CD14-positive monocyte (primary cell): ENCODE measurements at regions not wholly inside any gene's neighbourhood (a gene's known extent, or its start where the extent isn't known, plus 50 kb on each side); places are given as distances from the start of the nearest gene placed in this dataset.

Experiments used
- DNase-seq, 3 donors: peaks; one replicate each; pipeline ENCODE4 v3.0.0-alpha.2; 2011 to 2022
- H2AFZ ChIP-seq: 2 replicates; pipeline ENCODE4 v1.6.0; 2012; ENCODE audit warnings: mild to moderate bottlenecking, low read depth, low read length, inconsistent platforms; ENCODE audit not compliant: insufficient read depth, poor library complexity, severe bottlenecking
- H3K27ac ChIP-seq, 2 donors: 1 replicate in 1 of 2; 2 replicates in 1 of 2; pipeline ENCODE4 v1.5.1; 2012 to 2013; ENCODE audit warnings: low read length in 2 of 2, control low read depth in 1 of 2, inconsistent platforms in 1 of 2, low read depth in 1 of 2, mild to moderate bottlenecking in 1 of 2
- H3K27me3 ChIP-seq, 2 donors: one replicate each; pipeline versions ENCODE4 v1.6.0 to v1.6.1; 2011 to 2013; ENCODE audit warnings: low read length in 2 of 2; ENCODE audit not compliant: control insufficient read depth in 2 of 2, insufficient read depth in 2 of 2
- H3K36me3 ChIP-seq, 2 donors: replicated peaks in 1 of 2; 1 replicate in 1 of 2; 2 replicates in 1 of 2; pipeline versions ENCODE4 v1.5.1 to v1.6.1; 2012 to 2013; ENCODE audit warnings: low read length in 2 of 2, control low read depth in 1 of 2, inconsistent platforms in 1 of 2, mild to moderate bottlenecking in 1 of 2; ENCODE audit not compliant: insufficient read depth in 2 of 2, control insufficient read depth in 1 of 2
- H3K4me1 ChIP-seq, 2 donors: 1 replicate in 1 of 2; 2 replicates in 1 of 2; pipeline versions ENCODE4 v1.5.1 to v1.6.1; 2012 to 2013; ENCODE audit warnings: low read length in 2 of 2, control low read depth in 1 of 2, inconsistent platforms in 1 of 2, mild to moderate bottlenecking in 1 of 2, moderate library complexity in 1 of 2; ENCODE audit not compliant: insufficient read depth in 2 of 2, control insufficient read depth in 1 of 2
- H3K4me2 ChIP-seq: replicated peaks from 2 replicates; pipeline ENCODE3; 2012; ENCODE audit warnings: low read length, moderate library complexity, mild to moderate bottlenecking; ENCODE audit not compliant: poor library complexity, severe bottlenecking; ENCODE audit errors: extremely low read depth
- H3K4me3 ChIP-seq, 3 experiments: fragments of 200-600 bp in 1 of 3; sonication (generic) in 1 of 3; replicated peaks in 1 of 3; 1 replicate in 2 of 3; 2 replicates in 1 of 3; pipeline ENCODE4 v1.5.1; 2011 to 2013; ENCODE audit warnings: low read length in 3 of 3, mild to moderate bottlenecking in 3 of 3, control low read depth in 2 of 3, low read depth in 2 of 3, inconsistent platforms in 1 of 3, moderate library complexity in 1 of 3
- H3K79me2 ChIP-seq: 2 replicates; pipeline ENCODE4 v1.6.0; 2012; ENCODE audit warnings: mild to moderate bottlenecking, control low read depth, inconsistent platforms, low read length, moderate library complexity; ENCODE audit not compliant: insufficient read depth
- H3K9ac ChIP-seq: 2 replicates; pipeline ENCODE4 v1.6.0; 2017; ENCODE audit warnings: low read length, mild to moderate bottlenecking; ENCODE audit not compliant: insufficient read depth, poor library complexity, severe bottlenecking
- H3K9me3 ChIP-seq, 2 donors: replicated peaks in 1 of 2; 1 replicate in 1 of 2; 2 replicates in 1 of 2; pipeline versions ENCODE4 v1.5.1 to v1.6.1; 2012 to 2013; ENCODE audit warnings: low read length in 2 of 2, control low read depth in 1 of 2; ENCODE audit not compliant: control insufficient read depth in 1 of 2, insufficient read depth in 1 of 2
- H4K20me1 ChIP-seq: 2 replicates; pipeline ENCODE4 v1.6.0; 2012; ENCODE audit warnings: mild to moderate bottlenecking, low read length, control low read depth, moderate library complexity; ENCODE audit not compliant: insufficient read depth
- H3K27ac Mint-ChIP-seq, 7 donors: one replicate each; pipeline ENCODE4 v1.8.0; 2020; ENCODE audit warnings: mild to moderate bottlenecking in 7 of 7, mixed read lengths in 7 of 7, moderate library complexity in 6 of 7, inconsistent platforms in 2 of 7
- H3K27me3 Mint-ChIP-seq, 3 donors: one replicate each; pipeline ENCODE4 v1.8.0; 2021 to 2022; ENCODE audit warnings: low read depth in 3 of 3, mild to moderate bottlenecking in 3 of 3, mixed read lengths in 3 of 3, moderate library complexity in 3 of 3, inconsistent platforms in 1 of 3
- H3K36me3 Mint-ChIP-seq, 2 donors: one replicate each; pipeline ENCODE4 v1.8.0; 2020; ENCODE audit warnings: mixed read lengths in 2 of 2, inconsistent platforms in 1 of 2, mild to moderate bottlenecking in 1 of 2
- H3K4me1 Mint-ChIP-seq: one replicate; pipeline ENCODE4 v1.8.0; 2020; ENCODE audit warnings: mild to moderate bottlenecking, mixed read lengths
- H3K4me3 Mint-ChIP-seq, 2 donors: one replicate each; pipeline ENCODE4 v1.8.0; 2020; ENCODE audit warnings: mild to moderate bottlenecking in 2 of 2, mixed read lengths in 2 of 2, moderate library complexity in 1 of 2
- H3K9me3 Mint-ChIP-seq, 7 donors: one replicate each; pipeline ENCODE4 v1.8.0; 2020 to 2022; ENCODE audit warnings: mixed read lengths in 7 of 7, mild to moderate bottlenecking in 6 of 7, moderate library complexity in 6 of 7, inconsistent platforms in 2 of 7
- CTCF ChIP-seq: fragments of 200-600 bp; IDR thresholded peaks from one replicate; pipeline ENCODE4 v1.8.0; 2022; ENCODE audit warnings: antibody characterized with exemption, mild to moderate bottlenecking
- WGBS: methylation state at CpG from one replicate; pipeline ENCODE4 v1.1.5; 2013; ENCODE audit warnings: missing lambda C conversion rate; ENCODE audit not compliant: insufficient coverage; 5-methylcytosine and 5-hydroxymethylcytosine counted together
- intact Hi-C, 2 donors: fragments of 100-400 bp; cut with micrococcal nuclease; formaldehyde crosslinking; loops; one replicate each; pipeline versions ENCODE4 v1.15.0 to v1.15.1; 2023

- Mint-ChIP-seq H3K27ac (peak overlapping the region in 1 of 7 donors; percentile 15), H3K4me3 (no peak overlapping the region)
Observed at GRCh38 chr12:107248187-107248586, 154.8 kb upstream of the CRY1 start.

GRCh38 chr12:107251288-107251687 lies 157.9 kb upstream of the CRY1 start:
- H3K4me1 Mint-ChIP-seq: no peaks in the 10 kb centered on the region
- DNase-seq: no peak
- H3K4me3 Mint-ChIP-seq: no peak overlapping the region
- WGBS: 85% methylated on average over 6 of the region's 6 CpGs
- H2AFZ ChIP-seq: no peak overlapping the region
- H3K36me3 ChIP-seq: no peaks in the 10 kb centered on the region
- H3K36me3 Mint-ChIP-seq: no peaks in the 10 kb centered on the region
- intact Hi-C loops: no loop called here
- H3K9me3 ChIP-seq: no peaks in the 10 kb centered on the region
- no peak overlapping the region for H3K27ac Mint-ChIP-seq
- H3K4me1 ChIP-seq: no peaks in the 10 kb centered on the region
- H3K9me3 Mint-ChIP-seq: peaks cover 0 to 6% (median 2%) of the 10 kb centered on the region in 7 donors
- no peaks in the 10 kb centered on the region for H4K20me1 ChIP-seq
- TF ChIP-seq CTCF: no peak
- H3K27ac ChIP-seq: no peak overlapping the region
- no peaks in the 10 kb centered on the region for H3K27me3 ChIP-seq
- no peak overlapping the region for H3K9ac ChIP-seq
- H3K4me3 ChIP-seq: no peak overlapping the region
- H3K4me2 ChIP-seq: no peak overlapping the region
- H3K27me3 Mint-ChIP-seq: peaks cover 0 to 6% (median 3%) of the 10 kb centered on the region in 3 donors
- no peaks in the 10 kb centered on the region for H3K79me2 ChIP-seq

More at GRCh38 chr12:107248187-107248586, 154.8 kb upstream of the CRY1 start:
- no peak overlapping the region for H3K4me3 ChIP-seq
- H3K79me2 ChIP-seq: no peaks in the 10 kb centered on the region
- no peaks in the 10 kb centered on the region for H3K9me3 ChIP-seq
- H3K36me3 ChIP-seq: no peaks in the 10 kb centered on the region
- no peak overlapping the region for H3K27ac ChIP-seq
- no peak overlapping the region for H2AFZ ChIP-seq
- intact Hi-C loops: no loop called here
- Mint-ChIP-seq H3K4me1 (no peaks in the 10 kb centered on the region), H3K36me3 (no peaks in the 10 kb centered on the region), H3K27me3 (peaks cover 0 to 3% (median 2%) of the 10 kb centered on the region in 3 donors), H3K9me3 (peaks cover 0 to 2% (median 0%) of the 10 kb centered on the region in 7 donors)
- no peaks in the 10 kb centered on the region for H3K4me1 ChIP-seq
- H3K9ac ChIP-seq: no peak overlapping the region
- no peak for DNase-seq
- no peaks in the 10 kb centered on the region for H4K20me1 ChIP-seq
- H3K27me3 ChIP-seq: no peaks in the 10 kb centered on the region
- no peak for TF ChIP-seq CTCF
- H3K4me2 ChIP-seq: no peak overlapping the region
